Heart right ventricle (tissue), 16 donors: ENCODE measurements at regions not wholly inside any gene's neighbourhood (a gene's known extent, or its start where the extent isn't known, plus 50 kb on each side); places are given as distances from the start of the nearest gene placed in this dataset.

Source experiments
- ATAC-seq, 8 donors: fragments of 200-7000 bp; cut with Tn5 transposase; one replicate each; pipeline ENCODE4 v1.9.1; 2020; ENCODE audit warnings: mild to moderate bottlenecking in 8 of 8, moderate library complexity in 8 of 8, moderate number of reproducible peaks in 1 of 8
- DNase-seq, 2 donors: peaks; one replicate each; pipeline ENCODE4 v3.0.0-alpha.2; 2020
- H3K27ac ChIP-seq, 10 donors: fragments of 200-600 bp; sonication (generic) in 2 of 10; one replicate each; pipeline versions ENCODE4 v1.5.0 to v1.8.0; 2020 to 2022; ENCODE audit warnings: mild to moderate bottlenecking in 3 of 10
- H3K27me3 ChIP-seq, 7 donors: fragments of 200-600 bp; one replicate each; pipeline ENCODE4 v1.8.0; 2021 to 2022; ENCODE audit warnings: mild to moderate bottlenecking in 2 of 7
- H3K36me3 ChIP-seq, 9 donors: fragments of 200-600 bp; sonication (generic) in 1 of 9; one replicate each; pipeline versions ENCODE4 v1.5.0 to v1.8.0; 2020 to 2022; ENCODE audit warnings: mild to moderate bottlenecking in 2 of 9
- H3K4me1 ChIP-seq, 9 donors: fragments of 200-600 bp; sonication (generic) in 1 of 9; one replicate each; pipeline versions ENCODE4 v1.5.0 to v1.8.0; 2020 to 2022; ENCODE audit warnings: mild to moderate bottlenecking in 4 of 9
- H3K4me3 ChIP-seq, 10 donors: fragments of 200-600 bp; sonication (generic) in 2 of 10; one replicate each; pipeline versions ENCODE4 v1.5.0 to v1.8.0; 2020 to 2022; ENCODE audit warnings: mild to moderate bottlenecking in 7 of 10, moderate library complexity in 2 of 10
- H3K9me3 ChIP-seq, 11 donors: fragments of 200-600 bp in 10 of 11; sonication (generic) in 2 of 11; one replicate each; pipeline versions ENCODE4 v1.5.0 to v1.8.0; 2013 to 2022; ENCODE audit warnings: mild to moderate bottlenecking in 2 of 11, control low read depth in 1 of 11, moderate library complexity in 1 of 11
- WGBS, 2 donors: extraction: QIAGEN DNeasy Blood & Tissue Kit; methylation state at CpG; one replicate each; pipeline ENCODE4 v1.1.7; 2013; ENCODE audit warnings: inconsistent platforms in 1 of 2; 5-methylcytosine and 5-hydroxymethylcytosine counted together
- intact Hi-C, 10 donors: fragments of 100-400 bp; cut with DNase I; formaldehyde crosslinking; loops; one replicate each; pipeline versions ENCODE4 v1.11.1 to v1.14.2; 2022
- TF ChIP-seq, protein P1 (sequence below), 9 donors: fragments of 200-600 bp; sonication (generic) in 2 of 9; IDR thresholded peaks; one replicate each; pipeline versions ENCODE4 v1.5.0 to v1.8.0; 2021 to 2022; ENCODE audit warnings: antibody characterized with exemption in 9 of 9, mild to moderate bottlenecking in 5 of 9, moderate library complexity in 1 of 9
- donor health status: Arrhythmogenic right ventricular cardiomyopathy.
- donor health status: ischemic (EF 13 %, LVEDD 7.1; RV severe dilation, severe dysfunction).
- donor health status: healthy with polysubstance abuse.
- donor health status: DM: no; HTN: yes; CAD: no.
- donor health status: DM: no; HTN: no; CAD: no.
- donor health status: ischemic (EF 25% LVEDD 6.9; RV normal size, moderate dysfunction).
- donor health status: ischemic (EF 25% LVEDD 5.7; RV mildly dilated, moderate dysfunction).
- donor health status: healthy.
- donor health status: DM: yes; HTN: yes; CAD: no.
- donor health status: Ischemic cardiomyopathy.
- donor health status: ischemic (EF 35%, LVEDD 5.7; RV mildly dilated, moderate dysfunction).
- donor health status: nonischemic (EF 11% LVEDD 7.7; RV severe dilation, severe dysfunction).
- donor health status: DM: yes; HTN: yes; CAD: no.
- donor health status: PGD.
- donor health status: ischemic (EF 29% LVEDD 5.4; RV normal size, mild dysfunction).
- donor health status: nonischemic (EF 23%, LVEDD 6.1; RV moderate dilation, normal function).

DNA sequence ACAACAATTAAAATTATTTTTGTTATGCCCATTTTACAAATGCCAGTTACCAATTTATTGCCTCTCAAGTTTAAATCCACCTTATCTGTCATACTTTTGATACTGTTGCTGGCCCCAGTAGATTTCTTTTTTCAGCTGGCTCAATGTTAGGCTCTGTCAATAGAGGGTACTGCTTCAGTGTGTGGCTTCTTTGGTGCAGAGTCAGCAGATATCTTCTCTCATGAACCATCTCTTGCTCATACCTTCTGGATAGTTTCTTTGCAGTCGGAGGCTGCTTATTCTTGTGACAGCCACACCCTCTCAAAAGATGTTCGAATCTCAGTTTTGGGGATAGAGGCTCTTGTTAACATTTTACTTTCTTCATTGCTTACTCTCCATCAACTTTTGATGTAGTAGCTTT lies 849.9 kb upstream of the SEMA6A start:
- intact Hi-C loops = no loop called here
- H3K9me3 ChIP-seq = peaks cover 0 to 30% (median 0%) of the 10 kb centered on the region in 11 donors
- H3K27ac ChIP-seq = no peak overlapping the region
- ATAC-seq = no peak
- H3K36me3 ChIP-seq = no peaks in the 10 kb centered on the region
- WGBS, 2 donors = 88 to 93% methylated on average over 2 of the region's 2 CpGs
- no peaks in the 10 kb centered on the region for H3K27me3 ChIP-seq
- no peak for DNase-seq
- H3K4me3 ChIP-seq = no peak overlapping the region
- TF ChIP-seq, protein P1, sequence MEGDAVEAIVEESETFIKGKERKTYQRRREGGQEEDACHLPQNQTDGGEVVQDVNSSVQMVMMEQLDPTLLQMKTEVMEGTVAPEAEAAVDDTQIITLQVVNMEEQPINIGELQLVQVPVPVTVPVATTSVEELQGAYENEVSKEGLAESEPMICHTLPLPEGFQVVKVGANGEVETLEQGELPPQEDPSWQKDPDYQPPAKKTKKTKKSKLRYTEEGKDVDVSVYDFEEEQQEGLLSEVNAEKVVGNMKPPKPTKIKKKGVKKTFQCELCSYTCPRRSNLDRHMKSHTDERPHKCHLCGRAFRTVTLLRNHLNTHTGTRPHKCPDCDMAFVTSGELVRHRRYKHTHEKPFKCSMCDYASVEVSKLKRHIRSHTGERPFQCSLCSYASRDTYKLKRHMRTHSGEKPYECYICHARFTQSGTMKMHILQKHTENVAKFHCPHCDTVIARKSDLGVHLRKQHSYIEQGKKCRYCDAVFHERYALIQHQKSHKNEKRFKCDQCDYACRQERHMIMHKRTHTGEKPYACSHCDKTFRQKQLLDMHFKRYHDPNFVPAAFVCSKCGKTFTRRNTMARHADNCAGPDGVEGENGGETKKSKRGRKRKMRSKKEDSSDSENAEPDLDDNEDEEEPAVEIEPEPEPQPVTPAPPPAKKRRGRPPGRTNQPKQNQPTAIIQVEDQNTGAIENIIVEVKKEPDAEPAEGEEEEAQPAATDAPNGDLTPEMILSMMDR (IDR thresholded peaks at IDR 0.05) = no peak
- no peaks in the 10 kb centered on the region for H3K4me1 ChIP-seq

DNA sequence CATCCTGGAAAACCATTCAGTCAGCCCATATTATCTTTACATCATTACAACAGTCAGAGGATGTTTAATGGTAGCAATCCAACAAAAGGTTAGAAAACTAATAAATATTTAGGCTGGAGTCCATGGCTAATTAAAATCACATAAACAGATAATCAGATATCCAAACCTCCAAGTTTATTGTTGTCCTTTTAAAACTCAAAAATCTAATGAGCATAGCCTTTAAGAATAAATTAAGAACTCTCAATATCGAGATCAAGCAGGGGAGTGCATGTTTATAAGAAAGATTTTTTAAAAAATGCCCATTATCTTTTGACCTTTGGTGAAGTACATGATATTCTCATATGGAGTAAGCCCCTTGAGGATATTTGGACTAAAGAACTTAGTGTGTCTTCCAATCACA lies 842.9 kb upstream of the SEMA6A start:
- no peaks in the 10 kb centered on the region for H3K4me1 ChIP-seq
- ATAC-seq = no peak
- H3K36me3 ChIP-seq = no peaks in the 10 kb centered on the region
- no peak for DNase-seq
- no peak overlapping the region for H3K4me3 ChIP-seq
- WGBS, 2 donors = 46 to 72% methylated on average over 1 of the region's 1 CpG
- TF ChIP-seq, protein P1 (IDR thresholded peaks at IDR 0.05) = no peak
- H3K9me3 ChIP-seq = peaks cover 0 to 25% (median 0%) of the 10 kb centered on the region in 11 donors
- no peaks in the 10 kb centered on the region for H3K27me3 ChIP-seq
- intact Hi-C loops = no loop called here
- no peak overlapping the region for H3K27ac ChIP-seq

DNA sequence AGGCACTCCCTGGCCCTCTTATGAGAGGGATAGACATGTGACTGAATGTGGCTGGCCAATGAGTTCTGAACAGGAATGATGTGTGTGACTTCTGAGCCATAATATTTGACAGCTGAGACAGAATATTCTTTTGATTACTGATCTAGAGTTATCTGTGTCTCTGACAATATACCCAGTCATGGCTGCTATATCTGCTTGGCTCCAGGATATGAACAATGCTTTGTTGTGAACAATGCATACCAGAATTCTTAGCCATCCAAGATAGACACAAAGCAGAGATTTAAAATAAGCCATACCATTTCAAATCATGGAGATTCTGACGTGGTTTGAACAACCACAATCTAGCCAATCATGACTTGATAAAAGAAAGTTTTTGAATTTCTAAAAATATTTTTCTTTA lies 840.3 kb upstream of the SEMA6A start:
- Histone ChIP-seq H3K27ac (no peak overlapping the region), H3K4me3 (no peak overlapping the region), H3K27me3 (no peaks in the 10 kb centered on the region), H3K9me3 (no peaks in the 10 kb centered on the region), H3K4me1 (no peaks in the 10 kb centered on the region), H3K36me3 (no peaks in the 10 kb centered on the region)
- ATAC-seq (no peak), DNase-seq (no peak)
- intact Hi-C loops = no loop called here
- TF ChIP-seq, protein P1 (IDR thresholded peaks at IDR 0.05) = no peak
- WGBS, 2 donors = 67 to 70% methylated on average over 1 of the region's 1 CpG

DNA sequence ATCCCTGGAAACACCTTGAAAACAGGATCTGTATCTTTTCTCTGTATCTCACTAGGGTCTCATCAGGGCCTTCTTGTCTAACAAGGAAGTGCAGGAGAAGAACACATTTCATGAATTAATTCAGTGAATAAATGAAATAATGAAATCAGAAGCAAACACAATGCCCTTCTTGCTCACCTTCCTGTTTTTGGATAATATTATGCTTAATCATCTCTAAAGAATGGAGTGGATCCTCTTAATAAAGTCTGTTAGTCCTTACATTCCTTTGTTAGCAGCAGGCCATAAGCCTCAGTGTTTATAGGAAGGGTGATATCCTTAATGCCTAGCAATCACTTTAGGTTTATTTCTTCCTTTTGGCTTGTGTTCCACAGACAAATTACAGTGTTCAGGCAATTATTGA lies 837.1 kb upstream of the SEMA6A start:
- intact Hi-C loops = no loop called here
- TF ChIP-seq, protein P1 (IDR thresholded peaks at IDR 0.05) = no peak
- Histone ChIP-seq H3K9me3 (no peaks in the 10 kb centered on the region), H3K4me3 (no peak overlapping the region), H3K27me3 (no peaks in the 10 kb centered on the region), H3K36me3 (no peaks in the 10 kb centered on the region), H3K27ac (no peak overlapping the region), H3K4me1 (no peaks in the 10 kb centered on the region)
- DNase-seq (no peak), ATAC-seq (no peak)

DNA sequence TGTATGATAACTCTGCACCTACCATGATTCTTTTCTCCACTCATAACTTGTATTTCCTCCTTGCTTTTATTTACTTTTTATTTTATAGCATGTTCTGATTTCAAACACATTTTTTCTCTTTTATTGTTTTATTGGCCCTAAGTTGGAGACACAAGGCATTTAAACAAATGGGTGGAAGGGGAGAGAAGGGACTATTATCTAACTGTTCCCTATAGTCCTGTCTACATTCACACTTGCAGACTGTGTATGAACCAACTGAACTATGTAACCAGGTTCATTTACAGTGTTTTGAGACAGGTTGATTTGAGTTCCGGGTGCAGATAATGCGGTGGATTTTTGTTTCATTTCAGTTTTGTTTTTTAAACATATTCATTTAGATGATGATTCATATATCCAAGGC lies 830.6 kb upstream of the SEMA6A start:
- ATAC-seq (no peak), DNase-seq (no peak)
- Histone ChIP-seq H3K4me3 (no peak overlapping the region), H3K4me1 (no peaks in the 10 kb centered on the region), H3K27ac (no peak overlapping the region), H3K9me3 (no peaks in the 10 kb centered on the region), H3K36me3 (no peaks in the 10 kb centered on the region), H3K27me3 (no peaks in the 10 kb centered on the region)
- TF ChIP-seq, protein P1 (IDR thresholded peaks at IDR 0.05) = no peak
- 93 to 99% methylated on average over 2 of the region's 2 CpGs for WGBS, 2 donors
- intact Hi-C loops = no loop called here
